ENCODE measurements at regions not wholly inside any gene's neighbourhood (a gene's known extent, or its start where the extent isn't known, plus 50 kb on each side); places are given as distances from the start of the nearest gene placed in this dataset.

DNA sequence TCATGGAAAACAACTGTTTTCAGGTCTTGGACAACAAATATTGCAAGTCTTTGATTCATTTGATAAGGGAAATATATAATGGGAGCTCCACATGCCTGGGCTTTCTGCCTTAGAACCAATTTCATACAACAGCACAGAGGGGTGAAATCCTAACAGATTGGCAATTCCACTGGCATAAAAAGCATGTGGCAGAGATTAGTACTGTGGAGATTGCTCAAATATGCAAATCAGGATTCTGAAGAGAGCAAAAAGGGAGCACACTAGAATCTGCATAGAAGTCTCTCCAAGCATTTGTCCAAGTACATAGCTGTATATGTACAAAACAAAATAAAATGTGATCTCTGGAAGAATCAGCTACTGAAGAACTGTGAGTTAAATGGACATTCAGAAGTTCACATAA lies 312.9 kb upstream of the SLITRK5 start (continued):
- TF ChIP-seq, protein P1, sequence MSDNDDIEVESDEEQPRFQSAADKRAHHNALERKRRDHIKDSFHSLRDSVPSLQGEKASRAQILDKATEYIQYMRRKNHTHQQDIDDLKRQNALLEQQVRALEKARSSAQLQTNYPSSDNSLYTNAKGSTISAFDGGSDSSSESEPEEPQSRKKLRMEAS (CRISPR knock-in tag; IDR thresholded peaks at IDR 0.05), result no peak
- no peak for TF ChIP-seq FOXJ3 (CRISPR knock-in tag; IDR thresholded peaks at IDR 0.05; ENCODE audit: borderline replicate concordance)
- no peak for TF ChIP-seq GRHL2 (CRISPR knock-in tag; IDR thresholded peaks at IDR 0.05; ENCODE audit: insufficient replicate concordance, severe bottlenecking)
- TF ChIP-seq ZNF232 (CRISPR knock-in tag; IDR thresholded peaks at IDR 0.05), result no peak
- no peak for TF ChIP-seq ZNF671 (CRISPR knock-in tag; IDR thresholded peaks at IDR 0.05)
- no peak for TF ChIP-seq SOX15 (CRISPR knock-in tag; IDR thresholded peaks at IDR 0.05)
- TF ChIP-seq PRRX2 (CRISPR knock-in tag; IDR thresholded peaks at IDR 0.05), result no peak
- TF ChIP-seq KAT7 (CRISPR knock-in tag; IDR thresholded peaks at IDR 0.05; ENCODE audit: borderline replicate concordance), result no peak

GRCh38 chr13:87361216-87361615 lies 310.0 kb upstream of the SLITRK5 start:
- Mint-ChIP-seq H3K4me3 (no peak overlapping the region), H3K9me3 (peaks cover under 1% of the 10 kb centered on the region), H3K27me3 (ENCODE audit: low read depth) (no peaks in the 10 kb centered on the region), H3K4me1 (no peaks in the 10 kb centered on the region), H3K27ac (no peak overlapping the region), H3K36me3 (no peaks in the 10 kb centered on the region)
- DNase-seq (ENCODE audit: low spot score) (no peak), ATAC-seq (no peak)
- ChIA-PET POLR2A (no interaction called here), CTCF (no interaction called here)
- no peak for TF ChIP-seq ZNF396 (CRISPR knock-in tag; IDR thresholded peaks at IDR 0.05; ENCODE audit: borderline replicate concordance)
- TF ChIP-seq, protein P2, sequence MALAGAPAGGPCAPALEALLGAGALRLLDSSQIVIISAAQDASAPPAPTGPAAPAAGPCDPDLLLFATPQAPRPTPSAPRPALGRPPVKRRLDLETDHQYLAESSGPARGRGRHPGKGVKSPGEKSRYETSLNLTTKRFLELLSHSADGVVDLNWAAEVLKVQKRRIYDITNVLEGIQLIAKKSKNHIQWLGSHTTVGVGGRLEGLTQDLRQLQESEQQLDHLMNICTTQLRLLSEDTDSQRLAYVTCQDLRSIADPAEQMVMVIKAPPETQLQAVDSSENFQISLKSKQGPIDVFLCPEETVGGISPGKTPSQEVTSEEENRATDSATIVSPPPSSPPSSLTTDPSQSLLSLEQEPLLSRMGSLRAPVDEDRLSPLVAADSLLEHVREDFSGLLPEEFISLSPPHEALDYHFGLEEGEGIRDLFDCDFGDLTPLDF (CRISPR knock-in tag; IDR thresholded peaks at IDR 0.05), result no peak
- no peak for TF ChIP-seq ZNF317 (CRISPR knock-in tag; IDR thresholded peaks at IDR 0.05; ENCODE audit: borderline replicate concordance, low read depth)

DNA sequence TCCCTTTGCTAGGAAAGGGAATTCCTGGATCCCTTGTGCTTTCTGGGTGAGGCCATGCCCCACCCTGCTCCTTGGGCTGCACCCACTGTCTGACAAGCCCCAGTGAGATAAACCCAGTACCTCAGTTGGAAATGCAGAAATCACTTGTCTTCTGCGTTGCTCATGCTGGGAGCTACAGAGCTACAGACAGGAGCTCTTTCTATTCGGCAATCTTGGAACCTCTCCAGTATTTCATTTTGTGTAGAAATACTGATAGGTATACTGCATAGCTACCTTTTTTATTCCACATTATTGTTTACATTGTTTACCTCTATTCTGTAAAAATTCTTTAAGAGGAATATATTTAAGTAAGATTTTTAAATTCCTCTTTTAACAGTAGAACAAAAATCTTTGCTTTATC lies 302.5 kb upstream of the SLITRK5 start:
- ATAC-seq (no peak), DNase-seq (ENCODE audit: low spot score) (no peak)
- Mint-ChIP-seq H3K9me3 (peaks cover 20% of the 10 kb centered on the region), H3K36me3 (peaks cover 3% of the 10 kb centered on the region; the same call in 1 of the 2 replicates), H3K27ac (no peak overlapping the region), H3K27me3 (ENCODE audit: low read depth) (no peaks in the 10 kb centered on the region), H3K4me3 (no peak overlapping the region), H3K4me1 (no peaks in the 10 kb centered on the region)
- TF ChIP-seq ZNF317 (CRISPR knock-in tag; IDR thresholded peaks at IDR 0.05; ENCODE audit: borderline replicate concordance, low read depth) (no peak), FOXK1 (CRISPR knock-in tag; IDR thresholded peaks at IDR 0.05) (no peak), FOXJ3 (CRISPR knock-in tag; IDR thresholded peaks at IDR 0.05; ENCODE audit: borderline replicate concordance) (no peak), TEAD4 (CRISPR knock-in tag; IDR thresholded peaks at IDR 0.05) (no peak), ZNF138 (CRISPR knock-in tag; conservative IDR thresholded peaks at IDR 0.05) (no peak), ESRRA (CRISPR knock-in tag; IDR thresholded peaks at IDR 0.05; ENCODE audit: borderline replicate concordance) (no peak), ZMAT4 (CRISPR knock-in tag; IDR thresholded peaks at IDR 0.05) (no peak), IRF2 (CRISPR knock-in tag; IDR thresholded peaks at IDR 0.05; ENCODE audit: borderline replicate concordance, low read depth) (no peak), ZNF671 (CRISPR knock-in tag; IDR thresholded peaks at IDR 0.05) (no peak), GTF2I (CRISPR knock-in tag; conservative IDR thresholded peaks at IDR 0.05) (no peak), NFATC4 (CRISPR knock-in tag; IDR thresholded peaks at IDR 0.05) (no peak), MYBL2 (CRISPR knock-in tag; IDR thresholded peaks at IDR 0.05) (no peak), SP1 (CRISPR knock-in tag; conservative IDR thresholded peaks at IDR 0.05) (no peak), NR3C1 (CRISPR knock-in tag; conservative IDR thresholded peaks at IDR 0.05; ENCODE audit: low read depth) (no peak), E2F4 (CRISPR knock-in tag; IDR thresholded peaks at IDR 0.05; ENCODE audit: borderline replicate concordance, low read depth) (no peak), ZNF263 (CRISPR knock-in tag; IDR thresholded peaks at IDR 0.05; ENCODE audit: low read depth) (no peak), KAT7 (CRISPR knock-in tag; IDR thresholded peaks at IDR 0.05; ENCODE audit: borderline replicate concordance) (no peak), IRF1 (CRISPR knock-in tag; IDR thresholded peaks at IDR 0.05) (no peak)
- TF ChIP-seq, protein P2 (CRISPR knock-in tag; IDR thresholded peaks at IDR 0.05), result no peak
- ChIA-PET POLR2A (no interaction called here), CTCF (no interaction called here)

All from WTC11 (cell line).